ENCODE measurements at regions not wholly inside any gene's neighbourhood (a gene's known extent, or its start where the extent isn't known, plus 50 kb on each side); places are given as distances from the start of the nearest gene placed in this dataset.

DNA sequence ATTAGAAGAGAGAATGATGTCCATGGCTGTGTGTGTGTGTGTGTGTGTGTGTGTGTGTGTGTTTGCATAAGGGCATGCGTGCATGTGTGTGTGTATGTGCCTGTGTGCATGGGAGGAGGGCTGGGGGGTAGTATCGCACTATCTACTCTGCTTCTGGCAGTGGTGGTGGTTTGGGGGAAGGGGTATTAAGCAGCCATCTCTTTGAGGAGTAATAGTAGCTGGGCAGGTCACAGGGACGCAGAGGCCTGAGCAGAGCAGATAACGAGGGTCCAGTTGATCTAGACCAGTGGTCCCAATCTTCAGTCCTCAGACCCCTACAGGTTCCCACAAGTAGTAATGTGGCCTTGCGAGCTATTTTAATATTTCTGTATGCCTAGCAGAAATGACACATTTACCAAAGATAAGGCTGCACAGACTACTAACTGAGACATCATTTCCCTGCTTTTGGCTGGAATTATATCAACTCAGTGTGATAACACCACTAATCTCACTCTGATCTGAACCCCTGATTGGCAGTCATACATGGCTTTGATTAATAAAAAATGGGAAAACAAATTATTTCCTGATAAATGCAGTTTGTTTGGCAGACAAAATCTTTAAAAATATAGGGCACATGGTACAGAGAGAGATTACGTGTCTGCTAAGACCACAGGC, 354.3 kb downstream of the BUD13 start:
- TF ChIP-seq, protein P1, sequence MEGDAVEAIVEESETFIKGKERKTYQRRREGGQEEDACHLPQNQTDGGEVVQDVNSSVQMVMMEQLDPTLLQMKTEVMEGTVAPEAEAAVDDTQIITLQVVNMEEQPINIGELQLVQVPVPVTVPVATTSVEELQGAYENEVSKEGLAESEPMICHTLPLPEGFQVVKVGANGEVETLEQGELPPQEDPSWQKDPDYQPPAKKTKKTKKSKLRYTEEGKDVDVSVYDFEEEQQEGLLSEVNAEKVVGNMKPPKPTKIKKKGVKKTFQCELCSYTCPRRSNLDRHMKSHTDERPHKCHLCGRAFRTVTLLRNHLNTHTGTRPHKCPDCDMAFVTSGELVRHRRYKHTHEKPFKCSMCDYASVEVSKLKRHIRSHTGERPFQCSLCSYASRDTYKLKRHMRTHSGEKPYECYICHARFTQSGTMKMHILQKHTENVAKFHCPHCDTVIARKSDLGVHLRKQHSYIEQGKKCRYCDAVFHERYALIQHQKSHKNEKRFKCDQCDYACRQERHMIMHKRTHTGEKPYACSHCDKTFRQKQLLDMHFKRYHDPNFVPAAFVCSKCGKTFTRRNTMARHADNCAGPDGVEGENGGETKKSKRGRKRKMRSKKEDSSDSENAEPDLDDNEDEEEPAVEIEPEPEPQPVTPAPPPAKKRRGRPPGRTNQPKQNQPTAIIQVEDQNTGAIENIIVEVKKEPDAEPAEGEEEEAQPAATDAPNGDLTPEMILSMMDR (IDR thresholded peaks at IDR 0.05) = no peak
- no peak for TF ChIP-seq POLR2A (IDR thresholded peaks at IDR 0.05)
